H4 (cell line): ENCODE measurements at regions not wholly inside any gene's neighbourhood (a gene's known extent, or its start where the extent isn't known, plus 50 kb on each side); places are given as distances from the start of the nearest gene placed in this dataset.
A peak's percentile ranks its signal among the peaks of the same experiment; 100 is the strongest.

Experiments
- DNase-seq: peaks from one replicate; pipeline ENCODE4 v3.0.0-alpha.2; 2015; ENCODE audit warnings: low spot score

DNA sequence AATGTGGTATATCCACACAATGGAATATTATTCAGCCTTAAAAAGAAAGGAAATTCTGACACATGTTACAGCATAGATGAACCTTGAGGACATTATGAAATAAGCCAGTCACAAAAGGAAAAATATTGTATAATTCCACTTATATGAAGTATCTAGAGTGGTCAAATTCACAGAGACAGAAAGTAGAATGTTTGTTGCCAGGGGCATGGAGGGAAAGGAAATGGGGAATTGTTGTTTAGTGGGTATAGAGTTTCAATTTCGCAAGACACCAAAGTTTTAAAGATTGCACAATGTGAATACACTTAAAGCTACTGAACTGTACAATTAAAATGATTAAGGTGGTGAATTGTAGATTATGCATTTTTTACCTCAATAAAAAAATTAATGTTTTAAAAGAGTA lies 92.9 kb downstream of the TXNL1 start:
- DNase-seq = no peak

DNA sequence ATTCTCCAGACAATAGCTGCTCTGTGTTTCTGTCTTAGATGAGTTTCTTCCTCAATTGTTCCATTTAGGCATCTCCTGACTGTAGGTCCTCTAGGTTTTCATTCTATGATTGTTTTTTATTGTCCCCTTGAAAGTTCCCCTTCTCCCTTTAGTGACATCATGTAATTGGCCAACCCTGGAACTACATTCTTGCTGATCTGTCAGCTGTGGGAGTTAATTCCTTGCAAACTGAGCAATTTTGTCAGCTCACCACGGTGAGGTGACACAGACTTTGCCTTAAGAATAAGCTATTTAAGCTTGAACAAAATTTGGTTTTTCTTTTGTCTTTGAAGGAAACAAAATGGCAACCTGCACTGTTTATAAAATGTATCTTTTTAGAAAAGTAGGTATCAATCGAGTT lies 95.9 kb downstream of the TXNL1 start:
- DNase-seq = no peak

GRCh38 chr18:56541793-56542192 lies 96.6 kb downstream of the TXNL1 start:
- no peak for DNase-seq

DNA sequence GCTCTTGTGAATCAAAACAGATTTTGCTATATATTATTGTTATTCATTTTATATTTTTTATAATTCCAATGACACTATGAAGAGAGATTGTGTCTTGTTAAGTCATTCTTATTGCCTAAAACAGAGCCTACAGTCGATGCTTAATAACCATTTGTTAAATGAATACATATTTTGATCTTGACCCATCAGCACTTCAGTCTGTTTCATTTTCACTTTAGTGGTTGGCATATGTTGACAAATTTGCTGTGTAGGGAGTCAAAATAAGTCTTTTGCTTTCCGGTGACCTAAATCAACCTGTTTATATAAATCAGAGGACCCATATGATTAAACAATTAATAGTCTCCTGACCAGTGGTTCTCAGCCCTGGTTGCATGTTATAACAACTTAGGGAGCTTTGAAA lies 97.1 kb downstream of the TXNL1 start:
- no peak for DNase-seq

DNA sequence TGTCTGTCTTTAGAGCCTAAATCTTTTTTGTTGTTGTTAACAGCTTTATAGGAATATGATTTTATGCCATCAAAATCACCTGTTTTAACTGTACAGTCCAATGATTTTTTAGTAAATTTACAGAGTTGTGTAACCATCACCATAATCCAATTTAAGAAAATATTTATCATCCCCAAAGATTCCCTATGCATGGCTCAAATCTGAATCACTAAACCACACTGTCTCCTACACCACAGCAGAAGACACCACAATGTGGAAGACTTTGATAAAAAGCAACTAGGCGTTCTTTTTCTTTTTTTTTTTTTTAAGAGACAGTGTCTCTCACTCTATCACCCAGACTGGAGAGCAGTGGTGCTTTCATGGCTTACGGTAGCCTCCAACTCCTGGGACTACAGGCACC lies 99.6 kb downstream of the TXNL1 start:
- no peak for DNase-seq

DNA sequence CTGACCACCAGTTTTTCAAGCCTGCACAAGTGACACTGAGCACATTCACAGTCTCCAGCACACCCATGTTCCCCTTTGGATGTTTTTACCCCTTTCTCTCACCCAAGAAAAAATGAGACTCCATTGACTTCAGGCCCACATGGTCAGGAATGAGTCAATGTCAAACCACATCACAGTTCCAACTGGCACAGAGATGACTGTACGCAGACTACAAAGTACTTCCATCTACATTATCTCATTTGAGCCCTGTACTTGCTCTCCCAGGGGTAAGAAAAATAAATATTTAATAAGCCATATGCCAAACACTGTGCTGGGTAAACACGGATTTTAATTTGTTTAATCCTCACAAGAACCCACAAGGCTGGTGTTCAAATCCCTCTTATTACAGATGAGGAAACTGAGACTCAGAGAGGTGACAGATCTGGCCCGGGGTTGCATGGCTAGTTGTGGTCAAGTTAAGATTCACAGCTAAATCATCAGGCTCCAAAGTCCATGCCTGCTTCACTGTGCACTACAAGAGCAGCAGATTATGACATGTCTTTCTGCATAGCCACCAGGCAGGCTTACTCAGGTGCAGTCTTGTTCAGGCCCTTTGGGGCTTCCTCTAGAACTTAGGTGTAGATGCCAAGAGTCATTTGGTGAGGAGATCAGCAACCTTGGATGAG lies 106.1 kb downstream of the TXNL1 start:
- DNase-seq = peak; percentile 22

GRCh38 chr18:56522816-56523215 lies 115.6 kb downstream of the TXNL1 start:
- no peak for DNase-seq

DNA sequence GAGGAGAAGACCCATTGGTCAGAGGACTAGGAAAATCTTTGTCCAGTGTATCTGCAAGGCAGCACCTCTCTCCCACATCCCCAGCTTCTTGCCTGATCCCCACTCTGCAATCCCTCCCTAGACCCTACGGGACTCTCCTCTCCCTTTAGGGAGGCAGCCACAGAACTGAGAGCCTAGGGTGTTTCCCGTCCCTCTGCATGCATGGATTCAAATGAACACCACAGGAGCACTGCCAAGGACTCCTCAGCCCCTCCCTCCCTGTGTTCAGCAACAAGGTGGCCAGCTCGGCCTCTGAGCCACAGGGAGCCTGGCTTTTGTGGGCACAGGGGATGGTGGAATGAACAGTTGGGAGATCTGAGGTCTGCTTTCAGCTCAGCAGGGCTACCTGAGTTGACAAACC lies 117.1 kb downstream of the TXNL1 start:
- DNase-seq = no peak

GRCh38 chr18:56517761-56518160 lies 120.6 kb downstream of the TXNL1 start:
- no peak for DNase-seq

- no peak for DNase-seq
Observed at GRCh38 chr18:56517196-56517595, 121.2 kb downstream of the TXNL1 start.

- no peak for DNase-seq
Observed at GRCh38 chr18:56516789-56517188, 121.6 kb downstream of the TXNL1 start.

GRCh38 chr18:56515522-56515921 lies 122.9 kb downstream of the TXNL1 start:
- no peak for DNase-seq

GRCh38 chr18:56511996-56512395 lies 126.4 kb downstream of the TXNL1 start:
- no peak for DNase-seq

- DNase-seq = no peak
Observed at GRCh38 chr18:56510108-56510507, 128.3 kb downstream of the TXNL1 start.

- DNase-seq = no peak
Observed at GRCh38 chr18:56509656-56510055, 128.7 kb downstream of the TXNL1 start.

GRCh38 chr18:56508370-56509036 lies 129.9 kb downstream of the TXNL1 start:
- DNase-seq = no peak

- DNase-seq = no peak
Observed at GRCh38 chr18:56505971-56506370, 132.4 kb downstream of the TXNL1 start.

GRCh38 chr18:56505293-56505692 lies 133.1 kb downstream of the TXNL1 start:
- DNase-seq = no peak

GRCh38 chr18:56501896-56502295 lies 136.5 kb downstream of the TXNL1 start:
- no peak for DNase-seq

- no peak for DNase-seq
Observed at GRCh38 chr18:56495884-56496283, 142.5 kb downstream of the TXNL1 start.

DNA sequence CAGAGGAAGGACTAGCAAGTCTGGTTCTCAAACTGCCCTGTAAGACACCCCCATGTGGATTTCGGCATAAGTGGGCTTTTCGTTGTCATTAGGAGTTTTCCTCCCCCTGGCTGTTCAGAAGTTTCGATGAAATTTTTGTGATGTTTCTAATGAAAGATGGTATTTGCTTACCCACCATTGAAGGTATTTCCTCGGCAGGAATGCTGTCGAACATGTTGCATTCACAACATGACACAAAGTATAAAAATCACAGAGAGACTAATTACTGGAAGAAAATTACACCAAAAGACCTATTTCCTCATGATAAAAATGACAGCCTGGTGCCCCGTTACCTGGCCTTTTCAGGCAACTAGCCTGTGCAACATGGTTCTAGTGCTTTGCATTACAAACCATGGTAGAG lies 144.9 kb downstream of the TXNL1 start:
- no peak for DNase-seq

DNA sequence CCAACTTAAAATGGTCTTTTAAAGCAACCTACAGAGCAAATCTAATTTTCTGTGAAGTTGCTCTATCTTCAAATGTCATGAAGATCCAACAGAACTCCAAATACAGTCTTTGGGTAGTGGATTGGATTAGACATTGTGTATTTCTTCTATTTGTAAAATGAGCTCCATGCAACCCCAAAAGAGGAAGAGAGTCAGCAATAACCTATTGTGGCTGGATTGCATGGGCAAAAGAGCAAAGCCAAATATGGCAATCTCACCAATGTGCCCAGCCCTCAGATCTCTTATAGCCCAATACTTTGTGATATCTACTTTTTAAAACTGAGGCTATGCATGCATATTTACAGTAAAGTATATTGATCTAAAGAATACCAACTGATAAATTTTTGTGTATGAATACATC lies 146.3 kb downstream of the TXNL1 start:
- no peak for DNase-seq

- DNase-seq = no peak
Observed at GRCh38 chr18:56490942-56491341, 147.4 kb downstream of the TXNL1 start.

- DNase-seq = no peak
Observed at GRCh38 chr18:56489893-56490292, 148.5 kb downstream of the TXNL1 start.
